GM12892 (cell line): ENCODE measurements at regions not wholly inside any gene's neighbourhood (a gene's known extent, or its start where the extent isn't known, plus 50 kb on each side); places are given as distances from the start of the nearest gene placed in this dataset.

ENCODE experiments used
- POLR2A ChIP-seq: IDR thresholded peaks from 2 replicates; pipeline ENCODE4 v1.6.1; 2011; ENCODE audit warnings: low read depth, low read length, control low read depth
- POLR2AphosphoS5 ChIP-seq: IDR thresholded peaks from 2 replicates; pipeline ENCODE4 v1.6.1; 2011; ENCODE audit warnings: low read depth, low read length, control low read depth

DNA sequence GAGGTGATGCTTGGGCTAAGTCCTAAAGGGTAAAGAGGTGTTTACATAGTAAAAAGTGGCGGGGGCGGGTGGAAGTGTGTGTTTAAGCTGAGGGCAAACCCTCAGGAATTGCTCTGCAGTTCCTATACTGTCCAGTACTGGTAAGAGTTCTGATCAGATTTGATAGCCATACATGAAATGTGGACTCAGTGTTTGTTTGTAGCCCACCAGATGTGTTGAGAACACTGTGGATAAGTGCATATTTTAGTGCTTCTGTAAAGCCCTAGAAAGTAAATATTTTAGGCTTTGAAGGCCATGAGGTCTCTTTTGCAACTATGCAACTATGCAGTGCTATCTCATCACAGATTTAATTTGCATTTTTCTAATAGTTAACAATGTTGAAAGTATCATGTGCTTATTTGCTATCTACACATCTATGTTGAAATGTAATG is 80.7 kb upstream of the EOLA2 start:
- no peak for TF ChIP-seq POLR2AphosphoS5
- no peak for TF ChIP-seq POLR2A
